ENCODE measurements at regions not wholly inside any gene's neighbourhood (a gene's known extent, or its start where the extent isn't known, plus 50 kb on each side); places are given as distances from the start of the nearest gene placed in this dataset.

GRCh38 chr3:189042832-189043231 is 128.9 kb upstream of the TPRG1 start:
- TF ChIP-seq ZFP30 (CRISPR knock-in tag; IDR thresholded peaks at IDR 0.05), result no peak
- no peak for TF ChIP-seq PATZ1 (CRISPR knock-in tag; IDR thresholded peaks at IDR 0.05; ENCODE audit: borderline replicate concordance)
- TF ChIP-seq, protein P1, sequence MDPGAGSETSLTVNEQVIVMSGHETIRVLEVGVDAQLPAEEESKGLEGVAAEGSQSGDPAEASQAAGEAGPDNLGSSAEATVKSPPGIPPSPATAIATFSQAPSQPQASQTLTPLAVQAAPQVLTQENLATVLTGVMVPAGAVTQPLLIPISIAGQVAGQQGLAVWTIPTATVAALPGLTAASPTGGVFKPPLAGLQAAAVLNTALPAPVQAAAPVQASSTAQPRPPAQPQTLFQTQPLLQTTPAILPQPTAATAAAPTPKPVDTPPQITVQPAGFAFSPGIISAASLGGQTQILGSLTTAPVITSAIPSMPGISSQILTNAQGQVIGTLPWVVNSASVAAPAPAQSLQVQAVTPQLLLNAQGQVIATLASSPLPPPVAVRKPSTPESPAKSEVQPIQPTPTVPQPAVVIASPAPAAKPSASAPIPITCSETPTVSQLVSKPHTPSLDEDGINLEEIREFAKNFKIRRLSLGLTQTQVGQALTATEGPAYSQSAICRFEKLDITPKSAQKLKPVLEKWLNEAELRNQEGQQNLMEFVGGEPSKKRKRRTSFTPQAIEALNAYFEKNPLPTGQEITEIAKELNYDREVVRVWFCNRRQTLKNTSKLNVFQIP (CRISPR knock-in tag; IDR thresholded peaks at IDR 0.05; ENCODE audit: borderline replicate concordance, low read depth), result no peak
- TF ChIP-seq ZNF565 (CRISPR knock-in tag; conservative IDR thresholded peaks at IDR 0.05; ENCODE audit: low read depth), result no peak
- TF ChIP-seq, protein P2, sequence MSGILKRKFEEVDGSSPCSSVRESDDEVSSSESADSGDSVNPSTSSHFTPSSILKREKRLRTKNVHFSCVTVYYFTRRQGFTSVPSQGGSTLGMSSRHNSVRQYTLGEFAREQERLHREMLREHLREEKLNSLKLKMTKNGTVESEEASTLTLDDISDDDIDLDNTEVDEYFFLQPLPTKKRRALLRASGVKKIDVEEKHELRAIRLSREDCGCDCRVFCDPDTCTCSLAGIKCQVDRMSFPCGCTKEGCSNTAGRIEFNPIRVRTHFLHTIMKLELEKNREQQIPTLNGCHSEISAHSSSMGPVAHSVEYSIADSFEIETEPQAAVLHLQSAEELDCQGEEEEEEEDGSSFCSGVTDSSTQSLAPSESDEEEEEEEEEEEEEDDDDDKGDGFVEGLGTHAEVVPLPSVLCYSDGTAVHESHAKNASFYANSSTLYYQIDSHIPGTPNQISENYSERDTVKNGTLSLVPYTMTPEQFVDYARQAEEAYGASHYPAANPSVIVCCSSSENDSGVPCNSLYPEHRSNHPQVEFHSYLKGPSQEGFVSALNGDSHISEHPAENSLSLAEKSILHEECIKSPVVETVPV (CRISPR knock-in tag; IDR thresholded peaks at IDR 0.05), result no peak
- no peak for TF ChIP-seq RARB (CRISPR knock-in tag; IDR thresholded peaks at IDR 0.05)
- TF ChIP-seq ARNTL (CRISPR knock-in tag; IDR thresholded peaks at IDR 0.05; ENCODE audit: borderline replicate concordance, low read depth), result no peak
- TF ChIP-seq, protein P3, sequence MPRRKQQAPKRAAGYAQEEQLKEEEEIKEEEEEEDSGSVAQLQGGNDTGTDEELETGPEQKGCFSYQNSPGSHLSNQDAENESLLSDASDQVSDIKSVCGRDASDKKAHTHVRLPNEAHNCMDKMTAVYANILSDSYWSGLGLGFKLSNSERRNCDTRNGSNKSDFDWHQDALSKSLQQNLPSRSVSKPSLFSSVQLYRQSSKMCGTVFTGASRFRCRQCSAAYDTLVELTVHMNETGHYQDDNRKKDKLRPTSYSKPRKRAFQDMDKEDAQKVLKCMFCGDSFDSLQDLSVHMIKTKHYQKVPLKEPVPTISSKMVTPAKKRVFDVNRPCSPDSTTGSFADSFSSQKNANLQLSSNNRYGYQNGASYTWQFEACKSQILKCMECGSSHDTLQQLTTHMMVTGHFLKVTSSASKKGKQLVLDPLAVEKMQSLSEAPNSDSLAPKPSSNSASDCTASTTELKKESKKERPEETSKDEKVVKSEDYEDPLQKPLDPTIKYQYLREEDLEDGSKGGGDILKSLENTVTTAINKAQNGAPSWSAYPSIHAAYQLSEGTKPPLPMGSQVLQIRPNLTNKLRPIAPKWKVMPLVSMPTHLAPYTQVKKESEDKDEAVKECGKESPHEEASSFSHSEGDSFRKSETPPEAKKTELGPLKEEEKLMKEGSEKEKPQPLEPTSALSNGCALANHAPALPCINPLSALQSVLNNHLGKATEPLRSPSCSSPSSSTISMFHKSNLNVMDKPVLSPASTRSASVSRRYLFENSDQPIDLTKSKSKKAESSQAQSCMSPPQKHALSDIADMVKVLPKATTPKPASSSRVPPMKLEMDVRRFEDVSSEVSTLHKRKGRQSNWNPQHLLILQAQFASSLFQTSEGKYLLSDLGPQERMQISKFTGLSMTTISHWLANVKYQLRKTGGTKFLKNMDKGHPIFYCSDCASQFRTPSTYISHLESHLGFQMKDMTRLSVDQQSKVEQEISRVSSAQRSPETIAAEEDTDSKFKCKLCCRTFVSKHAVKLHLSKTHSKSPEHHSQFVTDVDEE (CRISPR knock-in tag; IDR thresholded peaks at IDR 0.05), result no peak
- TF ChIP-seq ZC3H10 (CRISPR knock-in tag; IDR thresholded peaks at IDR 0.05), result no peak
- no peak for TF ChIP-seq CSDC2 (CRISPR knock-in tag; IDR thresholded peaks at IDR 0.05)
- no peak for TF ChIP-seq ISL1 (CRISPR knock-in tag; IDR thresholded peaks at IDR 0.05)
- no peak for ATAC-seq

DNA sequence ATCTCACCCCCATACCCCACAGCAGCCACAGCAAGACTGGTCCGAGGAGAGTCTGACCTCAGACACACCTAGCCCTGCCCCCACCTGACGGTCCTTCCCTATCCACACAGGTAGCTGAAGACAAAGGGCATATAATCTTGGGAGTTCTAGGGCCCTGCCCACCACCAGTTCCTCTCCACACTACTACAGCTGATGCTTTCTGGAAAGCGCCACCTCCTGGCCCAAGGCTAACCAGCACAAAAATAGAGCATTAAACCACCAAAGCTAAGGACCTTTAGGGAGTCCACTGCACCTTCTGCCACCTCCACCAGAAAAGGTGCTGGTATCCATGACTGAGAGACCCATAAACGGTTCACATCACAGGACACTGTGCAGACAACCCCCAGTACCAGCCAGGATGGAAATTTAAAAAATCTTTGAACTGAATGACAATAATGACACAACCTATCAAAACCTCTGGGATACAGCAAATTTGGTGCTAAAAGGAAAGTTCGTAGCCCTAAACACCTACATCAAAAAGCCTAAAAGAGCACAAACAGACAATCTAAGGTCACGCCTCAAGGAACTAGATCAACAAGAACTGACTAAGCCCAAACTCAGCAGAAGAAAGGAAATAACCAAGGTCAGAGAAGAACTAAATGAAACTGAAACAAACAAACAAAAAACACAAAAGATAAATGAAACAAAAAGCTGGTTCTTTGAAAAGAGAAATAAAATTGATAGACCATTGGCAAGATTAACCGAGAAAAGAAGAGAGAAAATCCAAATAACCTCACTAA is 122.1 kb upstream of the TPRG1 start:
- no peak for ATAC-seq
- TF ChIP-seq ZFP30 (CRISPR knock-in tag; IDR thresholded peaks at IDR 0.05) (no peak), ZNF70 (CRISPR knock-in tag; IDR thresholded peaks at IDR 0.05) (no peak)

DNA sequence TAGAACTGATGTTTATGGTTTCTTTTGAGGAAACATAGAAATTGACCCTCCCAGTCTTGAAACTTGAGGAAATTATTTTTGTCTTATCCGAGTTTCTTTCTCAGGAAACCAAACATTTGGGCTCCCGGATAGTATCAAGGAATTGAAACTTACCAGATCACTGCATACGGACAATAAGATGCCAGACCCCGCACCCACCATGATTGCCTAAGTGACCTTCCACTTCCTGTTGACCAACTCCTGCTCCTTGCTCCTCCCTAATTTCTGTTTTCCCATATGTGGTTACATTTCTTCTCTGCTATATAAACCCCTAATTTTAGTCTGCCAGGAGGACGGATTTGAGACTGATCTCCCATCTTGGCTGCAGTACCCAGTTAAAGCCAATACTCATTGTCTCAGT is 118.4 kb upstream of the TPRG1 start:
- ATAC-seq, result no peak
- TF ChIP-seq BACH2 (CRISPR knock-in tag; IDR thresholded peaks at IDR 0.05; ENCODE audit: borderline replicate concordance) (no peak), ZC3H10 (CRISPR knock-in tag; IDR thresholded peaks at IDR 0.05) (no peak), TCF4 (CRISPR knock-in tag; IDR thresholded peaks at IDR 0.05; ENCODE audit: borderline replicate concordance) (no peak), ZFP30 (CRISPR knock-in tag; IDR thresholded peaks at IDR 0.05) (no peak), ZFP3 (CRISPR knock-in tag; IDR thresholded peaks at IDR 0.05) (no peak), TOX (CRISPR knock-in tag; IDR thresholded peaks at IDR 0.05; ENCODE audit: borderline replicate concordance) (no peak), ESRRG (CRISPR knock-in tag; IDR thresholded peaks at IDR 0.05) (no peak), ZNF70 (CRISPR knock-in tag; IDR thresholded peaks at IDR 0.05) (no peak), PPARA (CRISPR knock-in tag; IDR thresholded peaks at IDR 0.05; ENCODE audit: borderline replicate concordance) (no peak), GLIS3 (CRISPR knock-in tag; IDR thresholded peaks at IDR 0.05) (no peak), CSDC2 (CRISPR knock-in tag; IDR thresholded peaks at IDR 0.05) (no peak), SNAI2 (CRISPR knock-in tag; IDR thresholded peaks at IDR 0.05) (no peak)
- TF ChIP-seq, protein P2 (CRISPR knock-in tag; IDR thresholded peaks at IDR 0.05), result no peak
- TF ChIP-seq, protein P3 (CRISPR knock-in tag; IDR thresholded peaks at IDR 0.05), result no peak
- TF ChIP-seq, protein P4, sequence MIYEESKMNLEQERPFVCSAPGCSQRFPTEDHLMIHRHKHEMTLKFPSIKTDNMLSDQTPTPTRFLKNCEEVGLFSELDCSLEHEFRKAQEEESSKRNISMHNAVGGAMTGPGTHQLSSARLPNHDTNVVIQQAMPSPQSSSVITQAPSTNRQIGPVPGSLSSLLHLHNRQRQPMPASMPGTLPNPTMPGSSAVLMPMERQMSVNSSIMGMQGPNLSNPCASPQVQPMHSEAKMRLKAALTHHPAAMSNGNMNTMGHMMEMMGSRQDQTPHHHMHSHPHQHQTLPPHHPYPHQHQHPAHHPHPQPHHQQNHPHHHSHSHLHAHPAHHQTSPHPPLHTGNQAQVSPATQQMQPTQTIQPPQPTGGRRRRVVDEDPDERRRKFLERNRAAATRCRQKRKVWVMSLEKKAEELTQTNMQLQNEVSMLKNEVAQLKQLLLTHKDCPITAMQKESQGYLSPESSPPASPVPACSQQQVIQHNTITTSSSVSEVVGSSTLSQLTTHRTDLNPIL (CRISPR knock-in tag; IDR thresholded peaks at IDR 0.05; ENCODE audit: low read depth), result no peak
- TF ChIP-seq, protein P1 (CRISPR knock-in tag; IDR thresholded peaks at IDR 0.05; ENCODE audit: borderline replicate concordance, low read depth), result no peak
